Upper lobe of right lung (tissue), 1 donor: ENCODE measurements at regions not wholly inside any gene's neighbourhood (a gene's known extent, or its start where the extent isn't known, plus 50 kb on each side); places are given as distances from the start of the nearest gene placed in this dataset.

ENCODE experiments used
- ATAC-seq: fragments of 200-7000 bp; cut with Tn5 transposase; one replicate; pipeline ENCODE4 v1.9.1; 2020; ENCODE audit warnings: mild to moderate bottlenecking, moderate library complexity
- DNase-seq: peaks from one replicate; pipeline ENCODE4 v3.0.0-alpha.2; 2020
- H3K27ac ChIP-seq: fragments of 200-600 bp; one replicate; pipeline ENCODE4 v1.8.0; 2022
- H3K27me3 ChIP-seq: fragments of 200-600 bp; one replicate; pipeline ENCODE4 v1.8.0; 2022; ENCODE audit warnings: mild to moderate bottlenecking
- H3K36me3 ChIP-seq: fragments of 200-600 bp; one replicate; pipeline ENCODE4 v1.8.0; 2022
- H3K4me1 ChIP-seq: fragments of 200-600 bp; one replicate; pipeline ENCODE4 v1.8.0; 2022
- H3K4me3 ChIP-seq: fragments of 200-600 bp; one replicate; pipeline ENCODE4 v1.8.0; 2022; ENCODE audit warnings: mild to moderate bottlenecking
- H3K9me3 ChIP-seq: fragments of 200-600 bp; one replicate; pipeline ENCODE4 v1.8.0; 2022
- CTCF ChIP-seq: fragments of 200-600 bp; IDR thresholded peaks from one replicate; pipeline ENCODE4 v1.8.0; 2022; ENCODE audit warnings: antibody characterized with exemption
- intact Hi-C: fragments of 100-400 bp; cut with DNase I; formaldehyde crosslinking; loops from one replicate; pipeline ENCODE4 v1.11.0; 2022
- donor health status: DM: no; HTN: yes; CAD: no; lungs with severe emphysema.

GRCh38 chr4:52234561-52235440, 183.7 kb downstream of the SPATA18 start:
- DNase-seq (no peak), ATAC-seq (peak; percentile 46)
- intact Hi-C loops: no loop called here
- Histone ChIP-seq H3K4me3 (no peak overlapping the region), H3K9me3 (no peaks in the 10 kb centered on the region), H3K27ac (no peak overlapping the region), H3K4me1 (no peaks in the 10 kb centered on the region), H3K27me3 (no peaks in the 10 kb centered on the region), H3K36me3 (no peaks in the 10 kb centered on the region)
- peak; percentile 43 for TF ChIP-seq CTCF

- H3K27me3 ChIP-seq: no peaks in the 10 kb centered on the region
- ATAC-seq (no peak), DNase-seq (no peak)
- H3K36me3 ChIP-seq: no peaks in the 10 kb centered on the region
- no peak overlapping the region for H3K27ac ChIP-seq
- H3K4me3 ChIP-seq: no peak overlapping the region
- no peaks in the 10 kb centered on the region for H3K4me1 ChIP-seq
- intact Hi-C loops: no loop called here
- TF ChIP-seq CTCF: no peak
- H3K9me3 ChIP-seq: no peaks in the 10 kb centered on the region
Measured at GRCh38 chr4:52235552-52236201, 184.6 kb downstream of the SPATA18 start.

- intact Hi-C loops: no loop called here
- ATAC-seq: no peak
- no peak for TF ChIP-seq CTCF
Measured at GRCh38 chr4:52241916-52242315, 190.8 kb downstream of the SPATA18 start.

GRCh38 chr4:52243367-52243766, 192.3 kb downstream of the SPATA18 start:
- Histone ChIP-seq H3K27ac (no peak overlapping the region), H3K4me3 (no peak overlapping the region), H3K4me1 (no peaks in the 10 kb centered on the region), H3K27me3 (no peaks in the 10 kb centered on the region), H3K36me3 (no peaks in the 10 kb centered on the region), H3K9me3 (no peaks in the 10 kb centered on the region)
- DNase-seq (no peak), ATAC-seq (no peak)
- intact Hi-C loops: no loop called here
- TF ChIP-seq CTCF: no peak

More at GRCh38 chr4:52241916-52242315, 190.8 kb downstream of the SPATA18 start:
- H3K4me3 ChIP-seq: no peak overlapping the region
- no peaks in the 10 kb centered on the region for H3K4me1 ChIP-seq
- no peaks in the 10 kb centered on the region for H3K9me3 ChIP-seq
- H3K27ac ChIP-seq: no peak overlapping the region
- no peaks in the 10 kb centered on the region for H3K27me3 ChIP-seq
- no peaks in the 10 kb centered on the region for H3K36me3 ChIP-seq
- no peak for DNase-seq

- intact Hi-C loops: no loop called here
- no peaks in the 10 kb centered on the region for H3K27me3 ChIP-seq
- no peaks in the 10 kb centered on the region for H3K9me3 ChIP-seq
- DNase-seq (no peak), ATAC-seq (no peak)
- no peak for TF ChIP-seq CTCF
- H3K4me3 ChIP-seq: no peak overlapping the region
- no peak overlapping the region for H3K27ac ChIP-seq
- H3K4me1 ChIP-seq: no peaks in the 10 kb centered on the region
- H3K36me3 ChIP-seq: no peaks in the 10 kb centered on the region
Measured at GRCh38 chr4:52244103-52244775, 193.1 kb downstream of the SPATA18 start.
